ENCODE measurements at regions not wholly inside any gene's neighbourhood (a gene's known extent, or its start where the extent isn't known, plus 50 kb on each side); places are given as distances from the start of the nearest gene placed in this dataset.

- Histone ChIP-seq H3K9me3 (no peaks in the 10 kb centered on the region), H3K27ac (no peak overlapping the region), H3K4me1 (replicated peaks) (no peaks in the 10 kb centered on the region), H3K36me3 (no peaks in the 10 kb centered on the region), H3K27me3 (replicated peaks; ENCODE audit: insufficient read depth) (no peaks in the 10 kb centered on the region), H3K4me3 (no peak overlapping the region)
- WGBS: 56% methylated on average over 1 of the region's 1 CpG
- DNase-seq (ENCODE audit: low spot score): no peak
- intact Hi-C loops (cut with DNase I): no loop called here
- TF ChIP-seq POLR2AphosphoS5 (IDR thresholded peaks at IDR 0.05): no peak
- no peak for TF ChIP-seq POLR2A (IDR thresholded peaks at IDR 0.05)
- TF ChIP-seq, protein P1, sequence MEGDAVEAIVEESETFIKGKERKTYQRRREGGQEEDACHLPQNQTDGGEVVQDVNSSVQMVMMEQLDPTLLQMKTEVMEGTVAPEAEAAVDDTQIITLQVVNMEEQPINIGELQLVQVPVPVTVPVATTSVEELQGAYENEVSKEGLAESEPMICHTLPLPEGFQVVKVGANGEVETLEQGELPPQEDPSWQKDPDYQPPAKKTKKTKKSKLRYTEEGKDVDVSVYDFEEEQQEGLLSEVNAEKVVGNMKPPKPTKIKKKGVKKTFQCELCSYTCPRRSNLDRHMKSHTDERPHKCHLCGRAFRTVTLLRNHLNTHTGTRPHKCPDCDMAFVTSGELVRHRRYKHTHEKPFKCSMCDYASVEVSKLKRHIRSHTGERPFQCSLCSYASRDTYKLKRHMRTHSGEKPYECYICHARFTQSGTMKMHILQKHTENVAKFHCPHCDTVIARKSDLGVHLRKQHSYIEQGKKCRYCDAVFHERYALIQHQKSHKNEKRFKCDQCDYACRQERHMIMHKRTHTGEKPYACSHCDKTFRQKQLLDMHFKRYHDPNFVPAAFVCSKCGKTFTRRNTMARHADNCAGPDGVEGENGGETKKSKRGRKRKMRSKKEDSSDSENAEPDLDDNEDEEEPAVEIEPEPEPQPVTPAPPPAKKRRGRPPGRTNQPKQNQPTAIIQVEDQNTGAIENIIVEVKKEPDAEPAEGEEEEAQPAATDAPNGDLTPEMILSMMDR (IDR thresholded peaks at IDR 0.05): no peak
Measured at GRCh38 chr14:82046512-82047226, 513.0 kb upstream of the SEL1L start.

DNA sequence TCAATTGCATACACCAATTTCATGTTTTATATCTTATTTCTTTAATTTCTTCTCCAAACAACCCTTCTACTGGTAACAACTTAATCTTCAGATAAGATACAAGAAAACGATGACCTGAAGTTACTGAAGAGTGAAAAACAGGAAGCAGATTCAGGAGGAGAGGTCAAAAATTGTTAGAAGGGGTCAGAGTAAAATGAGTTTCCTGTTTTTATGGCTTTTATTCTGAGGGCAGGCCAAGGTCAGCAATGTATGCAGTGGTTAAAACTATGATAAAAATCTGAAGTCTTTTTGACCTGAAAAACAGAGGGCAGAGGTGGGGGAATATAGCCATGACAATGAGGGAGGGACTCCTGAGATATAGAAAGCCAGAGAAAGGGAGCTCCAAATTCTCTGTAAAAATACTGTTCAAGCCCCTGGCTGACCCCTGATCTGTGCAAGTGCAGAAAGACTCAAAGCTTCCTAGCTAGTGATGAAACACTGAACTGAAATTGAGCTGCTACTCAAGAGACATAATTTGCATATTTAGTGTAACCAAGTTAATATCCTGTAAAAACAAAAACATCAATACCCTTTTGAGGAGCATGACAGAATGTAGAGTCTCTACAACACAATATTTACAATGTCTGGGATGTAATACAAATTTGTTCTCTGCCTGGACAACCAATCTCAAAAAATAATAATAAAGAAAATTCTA is 514.3 kb upstream of the SEL1L start:
- no peak for DNase-seq (ENCODE audit: low spot score)
- Histone ChIP-seq H3K36me3 (no peaks in the 10 kb centered on the region), H3K9me3 (no peaks in the 10 kb centered on the region), H3K27ac (no peak overlapping the region), H3K4me3 (no peak overlapping the region), H3K27me3 (replicated peaks; ENCODE audit: insufficient read depth) (no peaks in the 10 kb centered on the region), H3K4me1 (replicated peaks) (no peaks in the 10 kb centered on the region)
- intact Hi-C loops (cut with DNase I): no loop called here
- TF ChIP-seq, protein P1 (IDR thresholded peaks at IDR 0.05): no peak
- no peak for TF ChIP-seq POLR2A (IDR thresholded peaks at IDR 0.05)
- no peak for TF ChIP-seq POLR2AphosphoS5 (IDR thresholded peaks at IDR 0.05)
- WGBS: 49% methylated on average over 1 of the region's 1 CpG

GRCh38 chr14:82052778-82053177 is 519.1 kb upstream of the SEL1L start:
- no peak for DNase-seq (ENCODE audit: low spot score)
- Histone ChIP-seq H3K27ac (no peak overlapping the region), H3K36me3 (no peaks in the 10 kb centered on the region), H3K9me3 (no peaks in the 10 kb centered on the region), H3K4me1 (replicated peaks) (no peaks in the 10 kb centered on the region), H3K27me3 (replicated peaks; ENCODE audit: insufficient read depth) (no peaks in the 10 kb centered on the region), H3K4me3 (no peak overlapping the region)
- intact Hi-C loops (cut with DNase I): no loop called here
- TF ChIP-seq POLR2AphosphoS5 (IDR thresholded peaks at IDR 0.05) (no peak), POLR2A (IDR thresholded peaks at IDR 0.05) (no peak)
- TF ChIP-seq, protein P1 (IDR thresholded peaks at IDR 0.05): no peak

DNA sequence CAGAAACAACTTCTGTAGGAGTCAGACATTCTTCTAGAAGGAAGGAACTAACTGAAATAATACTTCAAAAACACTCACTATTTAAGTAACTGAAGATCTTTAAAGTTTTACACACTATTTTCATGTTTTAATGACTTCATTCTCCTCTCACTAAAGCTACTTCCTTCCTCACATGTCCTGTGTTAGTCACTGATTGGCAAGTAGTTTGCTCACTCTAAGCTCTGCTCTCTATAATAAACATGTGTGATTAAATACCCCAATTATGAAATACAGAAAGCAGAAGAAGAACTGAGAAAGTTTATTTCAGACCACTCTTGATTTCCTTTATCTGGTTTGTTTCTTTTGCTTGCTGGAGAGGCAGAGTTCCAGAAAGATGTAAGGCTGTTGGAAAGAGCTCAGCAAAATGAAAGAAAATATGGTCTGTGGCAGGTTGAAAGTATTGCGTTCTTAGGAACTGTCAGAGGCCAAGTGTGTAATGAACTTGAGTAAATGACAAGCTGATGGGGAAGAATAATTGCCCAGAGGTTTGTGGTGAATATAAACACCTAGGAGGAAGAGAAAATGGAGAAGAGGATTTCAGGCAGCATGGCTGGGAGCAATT is 522.0 kb upstream of the SEL1L start:
- DNase-seq (ENCODE audit: low spot score): no peak
- TF ChIP-seq POLR2AphosphoS5 (IDR thresholded peaks at IDR 0.05): no peak
- TF ChIP-seq POLR2A (IDR thresholded peaks at IDR 0.05): no peak
- TF ChIP-seq, protein P1 (IDR thresholded peaks at IDR 0.05): no peak
- intact Hi-C loops (cut with DNase I): no loop called here

More for the DNA sequence above, 522.0 kb upstream of the SEL1L start:
- Histone ChIP-seq H3K9me3 (no peaks in the 10 kb centered on the region), H3K4me3 (no peak overlapping the region), H3K27ac (no peak overlapping the region), H3K4me1 (replicated peaks) (no peaks in the 10 kb centered on the region), H3K36me3 (no peaks in the 10 kb centered on the region), H3K27me3 (replicated peaks; ENCODE audit: insufficient read depth) (no peaks in the 10 kb centered on the region)
- 6% methylated on average over 1 of the region's 1 CpG for WGBS

All from prostate gland (tissue), 2 donors.